Middle frontal gyrus (tissue), 1 donor: ENCODE measurements at regions not wholly inside any gene's neighbourhood (a gene's known extent, or its start where the extent isn't known, plus 50 kb on each side); places are given as distances from the start of the nearest gene placed in this dataset.

Experiments
- DNase-seq: peaks from one replicate; pipeline ENCODE4 v3.0.0-alpha.2; 2015; ENCODE audit warnings: low spot score; ENCODE audit errors: extremely low spot score

DNA sequence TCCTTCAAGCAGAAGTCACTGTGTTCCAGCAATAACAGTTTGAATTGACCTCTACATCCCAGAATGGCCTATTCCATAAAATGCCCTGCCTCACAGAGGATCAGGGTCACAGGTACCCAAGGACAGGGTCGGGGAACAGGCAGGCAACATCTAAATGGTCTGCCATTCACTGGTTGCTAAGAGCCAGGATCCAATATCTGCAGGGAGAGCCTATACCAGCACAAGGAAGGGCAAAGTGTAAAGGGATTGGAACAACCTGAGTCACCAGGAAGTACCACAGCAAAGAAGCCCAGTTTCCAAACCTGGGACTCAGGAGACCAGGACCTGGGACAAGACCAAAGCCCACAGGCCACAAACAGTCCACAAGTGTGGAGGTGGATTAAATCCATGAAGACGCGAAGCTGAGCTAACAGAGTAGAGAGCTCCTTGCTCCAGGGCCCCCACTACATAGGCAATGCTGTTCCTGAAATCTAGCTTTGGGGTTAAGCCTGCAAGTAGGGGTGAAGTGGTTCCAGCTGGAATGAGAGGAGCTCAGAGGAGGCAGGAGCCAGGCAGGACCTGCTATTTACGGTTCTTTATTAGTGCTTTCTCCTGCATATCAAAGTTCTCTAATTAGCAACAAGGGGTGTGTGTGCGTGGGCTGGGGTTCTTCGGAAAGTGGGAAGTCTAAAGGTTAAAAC lies 274.3 kb downstream of the BCL11B start:
- no peak for DNase-seq

DNA sequence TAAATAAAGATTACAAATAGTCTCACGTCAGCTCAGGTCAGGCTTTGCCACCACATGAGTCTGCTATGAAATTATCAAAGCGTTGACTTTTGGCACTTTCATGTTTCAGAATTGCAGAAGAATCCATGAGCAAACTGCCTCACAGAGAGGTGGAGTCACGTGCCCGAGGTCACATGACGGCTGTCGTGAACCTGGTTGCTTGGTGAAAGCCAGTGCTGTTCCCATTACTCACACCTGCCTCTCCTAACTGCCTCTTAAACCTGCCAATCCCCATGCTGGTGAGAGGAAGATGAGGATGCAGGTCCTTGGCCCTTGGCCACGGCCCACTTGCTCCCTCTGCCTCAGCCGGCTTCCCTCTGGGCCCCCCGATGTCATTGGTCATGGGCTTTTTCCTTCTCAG lies 272.7 kb downstream of the BCL11B start:
- DNase-seq = no peak

DNA sequence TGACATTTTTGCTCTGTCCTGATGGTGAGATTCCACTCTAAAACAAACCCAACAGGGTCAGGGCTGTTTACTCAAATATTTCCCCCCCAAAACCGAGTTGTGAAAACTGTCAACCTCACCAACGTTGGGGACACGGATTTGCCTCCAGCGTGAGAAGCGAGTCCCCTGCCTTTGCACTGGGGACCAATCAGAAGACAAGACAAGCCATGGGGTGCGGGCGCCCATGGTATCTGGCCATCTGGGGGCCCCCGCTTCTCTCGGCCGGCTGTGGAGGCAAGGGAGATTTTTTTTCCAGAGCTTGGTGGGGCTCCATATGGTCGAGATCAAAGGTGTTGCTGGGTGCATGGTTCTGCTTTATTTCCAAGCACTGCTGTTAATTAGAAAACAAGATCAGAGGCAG lies 272.1 kb downstream of the BCL11B start:
- no peak for DNase-seq

DNA sequence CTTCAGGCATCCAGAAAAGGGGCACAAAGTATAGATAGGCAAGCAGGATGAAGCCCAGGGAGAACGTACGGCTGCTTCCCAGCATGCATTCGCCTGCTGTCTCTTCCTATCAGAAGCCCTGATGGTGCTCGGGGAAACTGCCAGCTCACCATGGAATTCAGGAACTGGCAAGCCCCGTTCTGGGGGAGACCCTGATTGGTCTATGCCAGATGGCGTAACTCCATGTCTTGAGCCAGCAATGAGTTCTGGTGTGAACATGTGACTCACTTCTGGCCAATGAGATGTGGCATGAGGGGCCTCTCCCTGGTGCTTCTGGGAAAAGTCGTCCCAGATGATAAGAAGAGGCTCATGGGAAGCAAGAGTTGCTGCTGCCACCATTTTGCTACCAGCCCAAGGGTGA lies 270.8 kb downstream of the BCL11B start:
- DNase-seq = no peak

DNA sequence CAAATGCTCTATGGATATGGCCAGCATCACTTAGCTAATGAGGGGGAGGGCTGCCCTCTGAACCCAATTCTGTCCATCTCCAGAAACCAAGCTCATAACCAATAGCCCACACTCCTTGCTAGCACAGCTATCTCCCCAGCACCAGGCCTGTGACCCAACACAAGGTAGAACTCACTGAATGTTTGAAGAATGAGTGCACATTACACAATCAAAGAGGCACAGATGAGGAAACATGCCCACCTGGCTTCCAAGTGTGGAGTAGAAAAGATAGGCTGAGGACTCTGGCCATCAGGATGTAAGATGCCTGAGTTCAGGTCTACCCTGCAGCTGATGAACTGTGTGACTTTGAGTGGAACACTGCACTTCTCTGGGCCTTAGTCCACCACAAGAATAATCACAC lies 268.4 kb downstream of the BCL11B start:
- no peak for DNase-seq

DNA sequence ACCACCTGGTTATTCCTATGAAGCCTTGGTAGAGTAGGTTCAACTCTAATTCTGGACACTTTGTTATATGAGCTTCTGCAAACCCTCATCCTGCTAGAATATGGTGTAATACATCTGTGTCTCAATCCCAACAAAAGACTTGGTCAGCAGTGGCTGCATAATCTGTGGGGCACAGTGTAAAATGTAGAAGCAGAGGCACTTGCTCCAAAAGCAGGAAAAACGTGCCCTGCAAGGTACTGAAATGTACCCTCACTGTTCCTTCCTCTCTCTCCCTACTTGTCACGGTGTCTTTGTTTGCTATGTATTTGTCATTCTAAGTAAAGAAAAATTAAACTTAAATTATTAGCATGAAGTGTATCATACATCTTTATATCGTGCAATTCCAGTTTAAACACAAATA lies 267.9 kb downstream of the BCL11B start:
- no peak for DNase-seq

DNA sequence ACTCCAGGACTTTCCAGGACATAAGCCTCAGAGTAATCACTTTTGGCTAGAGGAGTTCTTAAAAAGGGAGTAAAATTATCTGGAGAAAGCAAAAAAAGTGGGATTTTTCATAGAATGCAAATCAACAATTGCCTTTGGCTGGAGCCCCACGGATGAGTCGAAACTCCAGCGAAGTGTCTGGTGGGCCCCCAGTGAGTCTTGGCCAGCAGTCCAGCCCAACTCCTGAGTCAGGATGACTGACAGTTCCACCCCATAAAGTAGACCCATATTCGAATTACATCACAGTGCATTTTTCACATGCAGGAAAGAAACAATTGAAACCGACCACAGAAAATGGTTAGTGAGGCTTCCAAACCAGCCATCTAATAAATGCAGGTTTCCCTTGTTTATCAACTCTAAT lies 265.7 kb downstream of the BCL11B start:
- DNase-seq = no peak

DNA sequence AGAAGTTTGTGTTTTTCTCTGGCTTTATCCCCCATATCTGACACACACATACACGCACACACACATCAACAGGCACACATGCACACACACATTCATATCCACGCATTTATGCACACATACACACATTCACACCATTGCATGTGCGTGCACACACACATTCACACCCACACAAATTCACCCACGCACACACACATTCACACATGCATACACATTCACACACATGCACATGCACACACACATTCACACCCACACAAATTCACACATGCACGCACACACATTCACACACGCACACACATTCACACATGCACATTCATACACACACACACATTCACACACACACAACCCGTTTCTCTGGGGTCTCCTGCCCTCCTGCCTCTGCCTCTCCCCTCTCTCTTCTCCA lies 264.2 kb downstream of the BCL11B start:
- DNase-seq = no peak

DNA sequence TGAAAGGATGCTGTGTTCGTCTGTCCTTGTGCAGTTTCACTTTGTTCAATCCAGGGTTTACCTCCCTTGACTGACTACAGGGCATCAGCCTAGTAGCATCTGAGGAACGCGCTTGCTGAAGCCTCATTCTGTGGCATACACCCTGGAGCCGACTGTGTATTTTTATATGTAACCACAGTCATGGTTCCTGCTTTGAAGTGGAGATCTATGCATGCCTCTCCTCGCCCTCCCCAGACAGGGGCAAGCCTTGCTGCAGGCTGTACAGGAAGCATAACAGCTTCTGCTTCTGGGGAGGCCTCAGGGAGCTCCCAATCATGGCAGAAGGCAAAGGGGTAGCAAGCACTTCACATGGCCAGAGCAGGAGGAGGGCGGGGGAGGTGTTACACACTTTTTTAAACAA lies 262.1 kb downstream of the BCL11B start:
- DNase-seq = no peak

DNA sequence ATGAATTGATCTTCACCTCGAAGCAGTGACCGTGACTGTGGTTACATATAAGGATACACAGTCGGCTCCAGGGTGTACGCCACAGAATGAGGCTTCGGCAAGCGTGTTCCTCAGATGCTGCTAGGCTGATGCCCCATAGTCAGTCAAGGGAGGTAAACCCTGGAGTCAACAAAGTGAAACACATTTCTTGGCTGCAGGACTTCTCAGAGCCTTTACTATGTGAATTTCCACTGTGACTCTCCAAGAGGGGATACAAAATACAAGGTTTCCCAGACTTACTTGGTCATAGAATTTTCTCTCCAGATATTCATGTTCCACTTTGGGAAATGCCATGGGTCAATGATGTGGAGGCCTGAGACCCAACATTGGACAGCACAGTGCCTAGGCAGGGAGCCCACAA lies 260.6 kb downstream of the BCL11B start:
- no peak for DNase-seq

DNA sequence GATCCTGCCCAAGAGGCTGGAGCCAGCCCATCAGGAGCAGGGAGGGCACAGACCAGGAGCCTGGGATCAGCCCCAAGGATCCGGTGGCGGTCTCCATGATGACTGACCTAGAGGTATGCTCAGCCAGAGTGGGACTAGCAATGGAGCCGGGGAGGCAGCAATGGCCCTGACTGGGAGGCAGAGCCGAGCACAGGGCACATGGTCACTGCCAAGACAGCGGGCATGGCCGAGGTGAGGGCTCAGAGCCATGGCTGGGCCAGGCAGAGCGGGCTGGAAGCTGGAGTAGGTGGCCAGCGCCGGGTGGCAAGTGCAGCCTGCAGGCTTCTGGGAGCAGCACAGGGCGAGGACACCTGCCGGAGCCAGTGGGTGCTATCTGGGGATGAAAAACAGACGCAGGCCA lies 259.3 kb downstream of the BCL11B start:
- DNase-seq = no peak

DNA sequence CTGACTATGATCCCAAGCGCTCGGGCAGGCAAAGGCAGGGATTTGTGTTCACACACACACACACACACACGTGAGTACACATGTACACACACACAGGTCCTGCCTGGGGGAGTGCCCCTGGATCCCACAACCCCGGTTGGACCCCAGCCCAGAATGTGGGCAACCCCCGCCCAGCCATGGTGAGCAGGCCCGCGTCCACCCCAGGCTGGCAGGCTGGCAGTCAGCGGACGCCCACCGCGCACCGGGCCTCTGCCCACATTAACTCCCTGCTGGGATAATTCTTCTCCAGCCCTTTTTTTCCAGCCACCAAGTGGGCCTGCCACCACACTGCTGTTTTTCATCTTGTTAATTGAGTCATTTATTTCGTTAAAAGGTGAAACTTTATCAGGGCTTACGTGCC lies 256.2 kb downstream of the BCL11B start:
- no peak for DNase-seq

DNA sequence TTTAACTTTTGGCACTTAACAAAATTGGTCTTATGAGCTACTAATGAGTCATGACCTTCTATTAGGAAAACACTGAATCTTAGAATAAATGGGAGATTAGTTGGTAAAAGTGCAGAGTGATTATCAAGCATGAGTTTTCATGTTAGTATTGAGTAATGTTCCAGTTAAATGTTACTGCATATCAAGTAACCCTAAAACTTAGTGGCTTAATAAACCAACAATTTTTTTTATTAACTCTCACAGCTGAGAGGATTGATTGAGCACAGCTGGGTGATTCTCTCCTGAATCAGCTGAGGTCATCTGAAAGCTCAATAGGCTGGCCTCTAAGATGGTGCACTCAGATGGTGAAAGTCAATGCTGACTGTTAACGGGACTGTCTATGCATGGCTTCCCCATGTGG lies 248.6 kb downstream of the BCL11B start:
- no peak for DNase-seq

DNA sequence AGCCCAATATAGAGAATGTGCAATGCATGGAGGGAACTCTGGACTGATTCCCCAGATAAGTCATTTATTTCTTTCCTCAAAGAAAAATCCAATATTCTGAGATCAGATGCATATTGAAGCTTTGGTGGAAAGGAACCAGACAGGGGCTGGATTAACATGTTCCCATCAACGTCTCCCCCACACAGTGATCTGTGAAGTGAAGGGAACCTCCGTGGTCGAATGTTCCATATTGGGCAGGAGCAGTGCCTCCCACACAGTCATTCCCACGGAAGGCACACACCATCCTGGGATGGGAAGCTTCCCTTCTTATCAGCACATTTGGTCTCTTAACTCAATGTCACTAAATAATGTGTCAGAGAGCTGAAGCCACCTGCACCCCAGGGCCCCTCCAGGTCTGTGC lies 247.1 kb downstream of the BCL11B start:
- DNase-seq = no peak

DNA sequence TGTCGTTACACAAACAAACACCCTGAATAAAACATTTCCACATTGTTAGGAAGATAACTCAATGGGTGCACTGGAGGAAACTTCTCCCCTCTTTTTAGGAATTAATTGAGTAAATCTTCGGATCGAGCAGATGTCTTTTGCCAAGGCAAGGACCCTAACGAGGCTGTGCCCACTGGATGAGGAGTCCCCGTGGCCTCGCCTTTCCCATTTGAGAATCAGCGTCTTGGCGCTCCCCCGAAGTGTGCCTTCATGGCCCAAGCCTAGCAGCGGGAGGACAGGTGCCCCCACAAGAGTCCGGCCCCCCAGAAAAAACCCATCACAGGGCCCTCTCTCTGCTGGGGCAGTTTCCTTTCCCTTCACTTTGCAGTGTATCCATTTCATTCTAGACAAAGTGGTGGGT lies 246.6 kb downstream of the BCL11B start:
- DNase-seq = no peak

DNA sequence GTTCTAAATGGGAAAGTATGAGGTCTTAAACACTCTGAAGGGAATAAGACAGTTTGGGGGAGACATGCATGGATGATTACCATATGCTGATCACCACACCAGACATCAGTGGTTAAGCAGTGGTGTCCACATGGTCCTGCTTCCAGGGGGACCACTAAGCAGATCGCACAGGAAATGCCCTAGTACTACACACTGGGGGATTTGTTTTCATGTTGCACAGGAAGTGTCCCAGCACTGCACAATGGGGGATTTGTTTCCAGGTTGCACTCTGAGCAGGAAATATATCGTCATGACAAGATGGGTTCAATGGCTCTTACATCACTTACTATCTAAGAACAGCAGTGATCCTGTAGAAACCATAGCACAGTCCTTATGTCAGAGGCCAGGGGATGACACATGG lies 245.5 kb downstream of the BCL11B start:
- DNase-seq = no peak

DNA sequence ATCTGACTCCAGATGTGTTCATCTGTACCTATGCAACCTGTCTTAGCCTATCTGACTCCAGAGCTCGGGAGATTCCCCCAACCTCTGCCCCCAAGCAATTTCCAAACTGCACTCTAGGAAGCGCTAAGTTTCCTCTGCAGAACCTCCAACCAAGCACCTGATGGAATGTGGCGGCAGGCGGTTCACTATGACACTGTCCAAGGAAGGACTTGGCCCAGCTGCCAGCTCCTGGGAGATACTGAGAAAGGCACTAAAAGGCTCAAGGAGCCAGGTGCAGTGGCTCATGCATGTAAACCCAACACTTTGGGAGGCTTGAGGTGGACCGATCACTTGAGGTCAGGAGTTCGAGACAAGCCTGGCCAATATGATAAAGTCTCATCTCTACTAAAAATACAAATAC lies 244.0 kb downstream of the BCL11B start:
- no peak for DNase-seq

DNA sequence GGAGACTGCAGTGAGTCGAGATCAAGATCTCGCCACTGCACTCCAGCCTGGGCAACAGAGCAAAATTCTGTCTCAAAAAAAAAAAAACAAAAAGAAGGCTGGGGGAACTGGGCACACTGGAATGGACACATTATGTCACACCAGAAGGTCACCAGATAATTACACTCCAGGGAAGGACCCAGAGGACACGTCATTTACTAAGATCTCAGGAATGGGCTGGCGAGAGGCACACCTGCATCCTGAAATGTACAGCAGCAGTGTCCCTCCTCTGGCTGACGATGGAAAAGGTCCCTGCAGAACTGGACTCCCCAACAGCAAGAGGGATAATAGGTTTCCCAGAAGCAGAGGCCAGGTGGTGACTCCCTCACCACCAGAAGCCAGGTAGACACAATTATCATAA lies 243.5 kb downstream of the BCL11B start:
- no peak for DNase-seq

DNA sequence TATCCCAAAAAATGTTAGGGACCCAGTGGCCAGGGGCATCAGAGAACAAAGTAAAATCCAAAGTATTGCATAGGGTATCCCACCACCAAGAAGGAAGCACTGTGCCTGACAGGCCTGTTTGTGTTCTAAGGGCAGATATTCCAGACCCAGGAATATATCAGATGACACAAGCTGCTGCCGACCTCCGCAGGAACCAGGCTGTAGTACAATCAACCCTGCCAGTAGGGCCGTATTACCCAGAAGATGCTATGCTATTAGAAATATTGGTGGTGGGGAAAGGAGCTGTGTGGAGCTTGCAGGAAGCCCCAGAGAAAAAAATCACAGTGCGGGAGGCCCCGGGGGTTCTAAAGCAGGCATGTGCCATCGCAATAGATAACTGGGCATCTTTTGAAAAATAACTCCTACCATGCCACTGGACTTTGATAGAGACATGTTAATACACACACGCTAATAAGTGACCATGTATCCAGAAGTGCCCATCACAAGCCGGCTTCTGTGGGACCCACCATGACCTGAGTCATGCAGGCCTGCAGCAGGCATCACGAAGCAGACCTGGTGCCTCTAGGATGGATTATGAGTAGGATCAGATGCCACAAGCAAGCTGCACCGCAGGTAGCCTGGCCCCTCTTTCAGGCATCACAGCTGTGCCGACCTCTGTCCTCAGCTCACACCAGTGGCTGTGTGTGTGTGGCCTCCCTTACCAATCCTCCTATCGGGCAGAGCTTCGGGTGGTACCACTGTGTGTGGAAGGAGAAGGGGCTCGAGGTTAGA lies 242.7 kb downstream of the BCL11B start:
- DNase-seq = no peak

DNA sequence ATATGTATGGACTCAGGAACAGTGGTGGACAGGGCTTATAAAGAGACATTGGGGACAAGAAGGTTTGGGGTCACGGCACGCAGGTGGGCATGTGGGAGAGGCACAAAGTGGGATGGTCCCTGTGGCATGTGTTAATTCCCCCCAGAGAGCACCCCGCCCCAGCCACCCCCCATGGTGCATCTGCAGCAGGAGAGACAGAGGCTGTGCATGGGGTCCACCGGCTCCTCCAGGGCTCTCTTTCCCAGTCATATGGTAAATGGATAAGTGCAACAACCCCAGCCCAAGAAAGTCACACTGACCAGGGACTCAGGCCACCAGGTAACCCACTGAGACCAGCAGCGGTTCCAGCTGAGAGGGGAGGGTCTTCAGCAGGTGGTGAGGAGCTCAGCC lies 242.1 kb downstream of the BCL11B start:
- no peak for DNase-seq

DNA sequence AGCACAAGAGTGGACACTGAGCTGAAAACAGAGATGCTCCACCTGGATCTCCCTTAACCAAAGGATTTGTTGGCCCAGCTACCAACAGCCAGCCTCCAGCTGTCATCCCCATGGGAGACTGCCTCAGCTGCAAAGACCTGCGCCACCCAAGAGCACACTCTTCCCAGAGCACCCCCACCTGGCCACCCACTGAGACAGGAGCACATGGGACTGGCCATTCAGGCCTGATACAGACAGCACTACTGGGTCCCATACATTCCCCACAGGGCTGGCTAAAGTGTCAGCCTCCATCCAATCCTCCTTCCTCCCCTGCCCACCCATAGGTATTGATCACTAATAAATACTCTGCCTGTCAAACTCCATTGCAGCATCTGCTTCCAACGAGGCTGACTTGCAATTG lies 241.5 kb downstream of the BCL11B start:
- DNase-seq = no peak

DNA sequence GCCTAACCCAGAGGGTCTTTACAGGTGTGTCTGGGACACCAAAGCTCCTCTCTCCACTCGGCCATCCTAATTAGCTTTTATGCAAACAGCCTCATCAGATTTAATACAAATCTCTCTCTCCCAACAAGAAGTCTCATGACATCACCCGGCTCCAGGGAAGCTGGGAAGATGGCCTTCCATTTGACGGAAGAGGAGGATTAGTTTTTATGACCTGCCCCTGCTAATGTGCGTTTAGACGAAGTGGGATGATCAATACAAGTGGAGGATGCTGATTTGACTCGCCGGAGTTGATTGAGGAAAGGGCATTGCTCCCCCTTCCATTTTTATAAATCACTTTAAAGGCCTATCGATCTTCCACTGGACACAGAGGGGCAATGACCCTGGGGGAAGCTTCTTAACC lies 239.2 kb downstream of the BCL11B start:
- DNase-seq = no peak

DNA sequence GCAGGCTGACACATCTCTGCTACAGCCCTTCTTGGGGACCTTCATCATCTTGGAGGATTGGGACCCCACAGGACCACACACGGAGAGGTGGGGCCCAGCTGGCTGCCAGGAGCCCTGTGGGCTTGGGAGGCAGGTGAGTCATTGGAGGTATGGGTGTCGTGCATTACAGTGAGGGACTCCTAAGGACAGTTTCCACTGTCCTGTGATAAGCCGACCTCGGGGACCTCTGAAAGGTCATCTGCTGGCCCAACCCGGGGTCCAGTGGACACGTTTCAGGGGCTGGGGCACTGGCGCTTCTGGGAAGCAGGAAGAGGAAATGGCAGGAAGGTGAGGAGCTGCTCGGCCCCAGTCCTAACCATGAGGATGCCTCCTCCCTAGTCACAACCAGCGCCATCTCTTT lies 238.0 kb downstream of the BCL11B start:
- DNase-seq = no peak
